ENCODE measurements at regions not wholly inside any gene's neighbourhood (a gene's known extent, or its start where the extent isn't known, plus 50 kb on each side); places are given as distances from the start of the nearest gene placed in this dataset.

DNA sequence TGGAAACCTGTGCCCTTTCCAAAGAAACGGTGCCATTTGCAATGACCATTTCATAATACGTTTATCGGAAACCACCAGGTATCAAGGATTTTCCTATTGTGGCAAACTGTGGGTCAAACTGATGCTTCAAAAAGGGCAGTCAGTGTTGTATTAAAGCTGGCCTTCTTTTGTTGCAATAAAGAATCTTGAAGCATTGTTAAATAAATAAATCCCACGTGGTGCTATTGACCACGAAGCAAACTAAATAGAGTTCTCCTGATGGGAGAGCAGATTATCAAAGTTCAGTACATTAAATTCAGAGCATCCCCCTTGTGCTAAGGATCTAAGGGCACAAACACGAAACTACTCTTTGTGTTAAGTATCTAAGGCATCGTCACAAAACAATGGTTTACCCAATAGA is 545.9 kb upstream of the MIR17HG start:
- Histone ChIP-seq H3K9ac (ENCODE audit: low read length) (no peak overlapping the region), H3K27me3 (ENCODE audit: low read length) (no peaks in the 10 kb centered on the region), H3K4me1 (ENCODE audit: insufficient read depth, low read length) (0 out of 2 replicates have a peak, but pooled peaks cover 4% of the 10 kb centered on the region), H4K20me1 (ENCODE audit: low read length) (no peaks in the 10 kb centered on the region), H3K27ac (ENCODE audit: low read length) (no peak overlapping the region), H3K4me2 (ENCODE audit: low read length) (no peak overlapping the region), H3K4me3 (ENCODE audit: low read length) (no peak overlapping the region), H3K9me3 (ENCODE audit: low read length) (no peaks in the 10 kb centered on the region), H3F3A (ENCODE audit: low read length, unreplicated experiment) (no peaks in the 10 kb centered on the region), H3K36me3 (ENCODE audit: low read depth, low read length) (no peaks in the 10 kb centered on the region), H3K79me2 (ENCODE audit: low read length) (no peaks in the 10 kb centered on the region), H3K9me2 (replicated peaks; ENCODE audit: low read length) (no peaks in the 10 kb centered on the region), H2AFZ (ENCODE audit: low read length) (no peak overlapping the region)
- TF ChIP-seq, protein P1, sequence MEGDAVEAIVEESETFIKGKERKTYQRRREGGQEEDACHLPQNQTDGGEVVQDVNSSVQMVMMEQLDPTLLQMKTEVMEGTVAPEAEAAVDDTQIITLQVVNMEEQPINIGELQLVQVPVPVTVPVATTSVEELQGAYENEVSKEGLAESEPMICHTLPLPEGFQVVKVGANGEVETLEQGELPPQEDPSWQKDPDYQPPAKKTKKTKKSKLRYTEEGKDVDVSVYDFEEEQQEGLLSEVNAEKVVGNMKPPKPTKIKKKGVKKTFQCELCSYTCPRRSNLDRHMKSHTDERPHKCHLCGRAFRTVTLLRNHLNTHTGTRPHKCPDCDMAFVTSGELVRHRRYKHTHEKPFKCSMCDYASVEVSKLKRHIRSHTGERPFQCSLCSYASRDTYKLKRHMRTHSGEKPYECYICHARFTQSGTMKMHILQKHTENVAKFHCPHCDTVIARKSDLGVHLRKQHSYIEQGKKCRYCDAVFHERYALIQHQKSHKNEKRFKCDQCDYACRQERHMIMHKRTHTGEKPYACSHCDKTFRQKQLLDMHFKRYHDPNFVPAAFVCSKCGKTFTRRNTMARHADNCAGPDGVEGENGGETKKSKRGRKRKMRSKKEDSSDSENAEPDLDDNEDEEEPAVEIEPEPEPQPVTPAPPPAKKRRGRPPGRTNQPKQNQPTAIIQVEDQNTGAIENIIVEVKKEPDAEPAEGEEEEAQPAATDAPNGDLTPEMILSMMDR (conservative IDR thresholded peaks at IDR 0.05; ENCODE audit: low read depth, low read length): no peak
- no peak for TF ChIP-seq EZH2phosphoT487 (IDR thresholded peaks at IDR 0.05; ENCODE audit: borderline replicate concordance, low read length)
- TF ChIP-seq EZH2 (IDR thresholded peaks at IDR 0.05; ENCODE audit: low read length, unreplicated experiment): no peak
- intact Hi-C loops (cut with micrococcal nuclease): no loop called here
- DNase-seq (no peak), ATAC-seq (no peak)
- POLR2A ChIA-PET (ENCODE audit: unreplicated experiment): no interaction called here
- no TSS peak for BruUV-seq (replicated peaks)
- CTCF ChIA-PET: no interaction called here

DNA sequence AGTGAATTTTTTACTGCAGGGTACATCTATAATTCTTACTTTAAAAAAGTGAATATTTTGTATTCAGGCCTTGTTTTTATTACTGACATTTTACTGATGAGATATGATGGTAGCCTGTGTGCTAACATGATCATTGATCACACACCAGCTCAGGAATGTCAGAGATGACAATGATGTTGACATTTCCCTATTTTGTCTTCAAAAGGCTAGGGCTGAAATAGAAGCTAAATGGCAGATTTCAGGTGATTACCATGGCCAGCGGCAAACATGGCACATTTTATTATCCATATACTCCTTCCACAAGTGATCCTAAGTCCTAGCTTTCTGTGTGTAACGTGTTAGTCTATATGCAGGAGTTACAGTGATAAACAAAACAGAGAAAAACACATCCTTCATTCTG is 544.3 kb upstream of the MIR17HG start:
- Histone ChIP-seq H3K4me3 (ENCODE audit: low read length) (no peak overlapping the region), H3K9me3 (ENCODE audit: low read length) (no peaks in the 10 kb centered on the region), H3K9me2 (replicated peaks; ENCODE audit: low read length) (no peaks in the 10 kb centered on the region), H3K4me2 (ENCODE audit: low read length) (no peak overlapping the region), H3K36me3 (ENCODE audit: low read depth, low read length) (no peaks in the 10 kb centered on the region), H3K4me1 (ENCODE audit: insufficient read depth, low read length) (no peaks in the 10 kb centered on the region), H3K9ac (ENCODE audit: low read length) (no peak overlapping the region), H4K20me1 (ENCODE audit: low read length) (no peaks in the 10 kb centered on the region), H3K27ac (ENCODE audit: low read length) (no peak overlapping the region), H3F3A (ENCODE audit: low read length, unreplicated experiment) (no peaks in the 10 kb centered on the region), H3K27me3 (ENCODE audit: low read length) (no peaks in the 10 kb centered on the region), H2AFZ (ENCODE audit: low read length) (no peak overlapping the region), H3K79me2 (ENCODE audit: low read length) (no peaks in the 10 kb centered on the region)
- ChIA-PET CTCF (no interaction called here), POLR2A (ENCODE audit: unreplicated experiment) (no interaction called here)
- DNase-seq: no peak
- no peak for ATAC-seq
- intact Hi-C loops (cut with micrococcal nuclease): no loop called here
- BruUV-seq (replicated peaks): no TSS peak
- TF ChIP-seq, protein P1 (conservative IDR thresholded peaks at IDR 0.05; ENCODE audit: low read depth, low read length): no peak
- TF ChIP-seq EZH2phosphoT487 (IDR thresholded peaks at IDR 0.05; ENCODE audit: borderline replicate concordance, low read length) (no peak), EZH2 (IDR thresholded peaks at IDR 0.05; ENCODE audit: low read length, unreplicated experiment) (no peak)

DNA sequence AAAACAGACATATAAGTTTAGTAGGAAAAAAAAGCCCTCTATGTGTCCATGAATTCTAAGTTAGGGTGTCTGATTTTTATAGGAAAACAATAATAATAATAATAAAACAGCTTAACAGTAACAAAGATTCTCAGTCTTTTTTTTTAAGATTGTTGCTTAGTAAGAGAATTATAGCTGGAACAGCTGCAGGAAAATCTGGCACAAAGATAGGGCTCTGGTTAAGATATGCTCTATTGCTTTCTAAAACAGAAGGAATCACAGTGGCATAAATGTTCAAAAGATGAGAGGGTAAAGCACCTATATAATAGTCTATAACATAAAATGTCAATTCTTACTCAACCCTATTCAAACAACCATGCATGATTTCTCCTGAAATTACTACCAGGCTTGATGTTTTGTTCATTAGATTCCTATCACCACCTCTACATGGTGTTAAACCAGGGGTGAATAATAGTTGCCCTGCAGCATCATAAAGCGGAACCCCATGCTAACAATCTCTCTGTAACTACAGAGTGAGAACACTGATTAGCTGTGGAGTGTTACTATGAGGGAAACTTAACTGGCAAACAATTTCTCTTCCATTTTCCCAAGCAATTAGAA is 541.4 kb upstream of the MIR17HG start:
- Histone ChIP-seq H3K27ac (ENCODE audit: low read length) (no peak overlapping the region), H3K9ac (ENCODE audit: low read length) (no peak overlapping the region), H3K36me3 (ENCODE audit: low read depth, low read length) (no peaks in the 10 kb centered on the region), H3K4me1 (ENCODE audit: insufficient read depth, low read length) (no peaks in the 10 kb centered on the region), H3K4me2 (ENCODE audit: low read length) (no peak overlapping the region), H3K4me3 (ENCODE audit: low read length) (no peak overlapping the region), H3K79me2 (ENCODE audit: low read length) (no peaks in the 10 kb centered on the region), H2AFZ (ENCODE audit: low read length) (no peak overlapping the region), H3F3A (ENCODE audit: low read length, unreplicated experiment) (no peaks in the 10 kb centered on the region), H3K9me3 (ENCODE audit: low read length) (no peaks in the 10 kb centered on the region), H4K20me1 (ENCODE audit: low read length) (no peaks in the 10 kb centered on the region), H3K27me3 (ENCODE audit: low read length) (no peaks in the 10 kb centered on the region), H3K9me2 (replicated peaks; ENCODE audit: low read length) (no peaks in the 10 kb centered on the region)
- intact Hi-C loops (cut with micrococcal nuclease): no loop called here
- ATAC-seq: no peak; the same call in 1 of the 2 replicates
- TF ChIP-seq, protein P1 (conservative IDR thresholded peaks at IDR 0.05; ENCODE audit: low read depth, low read length): no peak
- TF ChIP-seq EZH2 (IDR thresholded peaks at IDR 0.05; ENCODE audit: low read length, unreplicated experiment): no peak
- no peak for TF ChIP-seq EZH2phosphoT487 (IDR thresholded peaks at IDR 0.05; ENCODE audit: borderline replicate concordance, low read length)
- ChIA-PET POLR2A (ENCODE audit: unreplicated experiment) (no interaction called here), CTCF (no interaction called here)
- BruUV-seq (replicated peaks): no TSS peak
- no peak for DNase-seq
